Naive B cell (primary cell): ENCODE measurements at regions not wholly inside any gene's neighbourhood (a gene's known extent, or its start where the extent isn't known, plus 50 kb on each side); places are given as distances from the start of the nearest gene placed in this dataset.
"Not testable (repeated sequence)": the region's sequence is repeated elsewhere in the genome, so short reads cannot be mapped to it uniquely, and the experiment has no call there.

Source experiments
- ATAC-seq, 2 donors: fragments of 150-1000 bp; cut with Tn5 transposase; 2 replicates each; pipeline ENCODE4 v1.10.0; 2021; ENCODE audit warnings: low read depth in 2 of 2, mild to moderate bottlenecking in 2 of 2, moderate library complexity in 2 of 2
- DNase-seq: peaks from one replicate; pipeline ENCODE4 v3.0.0; 2022
- H3K27ac Mint-ChIP-seq, 6 donors: one replicate each; pipeline ENCODE4 v1.8.0; 2020 to 2022; ENCODE audit warnings: mild to moderate bottlenecking in 6 of 6, mixed read lengths in 6 of 6, moderate library complexity in 5 of 6, inconsistent platforms in 2 of 6
- H3K27me3 Mint-ChIP-seq, 3 donors: one replicate each; pipeline ENCODE4 v1.8.0; 2021 to 2022; ENCODE audit warnings: mixed read lengths in 3 of 3, mild to moderate bottlenecking in 1 of 3
- H3K36me3 Mint-ChIP-seq, 2 donors: one replicate each; pipeline ENCODE4 v1.8.0; 2020 to 2022; ENCODE audit warnings: mixed read lengths in 2 of 2, inconsistent platforms in 1 of 2, mild to moderate bottlenecking in 1 of 2
- H3K4me1 Mint-ChIP-seq, 3 donors: one replicate each; pipeline ENCODE4 v1.8.0; 2020 to 2022; ENCODE audit warnings: mixed read lengths in 3 of 3, inconsistent platforms in 1 of 3, mild to moderate bottlenecking in 1 of 3, moderate library complexity in 1 of 3
- H3K4me3 Mint-ChIP-seq, 8 donors: one replicate each; pipeline ENCODE4 v1.8.0; 2020 to 2022; ENCODE audit warnings: mild to moderate bottlenecking in 8 of 8, mixed read lengths in 8 of 8, moderate library complexity in 8 of 8, inconsistent platforms in 2 of 8
- H3K9me3 Mint-ChIP-seq, 7 donors: one replicate each; pipeline ENCODE4 v1.8.0; 2020 to 2022; ENCODE audit warnings: mixed read lengths in 7 of 7, mild to moderate bottlenecking in 5 of 7, inconsistent platforms in 2 of 7, moderate library complexity in 1 of 7

GRCh38 chr4:135411251-135411650 lies 1209.7 kb upstream of the PABPC4L start:
- ATAC-seq (no peak), DNase-seq (no peak)
- Mint-ChIP-seq H3K4me1 (no peaks in the 10 kb centered on the region), H3K4me3 (no peak overlapping the region), H3K9me3 (peaks cover 0 to 10% (median 7%) of the 10 kb centered on the region in 7 donors), H3K27ac (no peak overlapping the region), H3K36me3 (no peaks in the 10 kb centered on the region), H3K27me3 (no peaks in the 10 kb centered on the region)

DNA sequence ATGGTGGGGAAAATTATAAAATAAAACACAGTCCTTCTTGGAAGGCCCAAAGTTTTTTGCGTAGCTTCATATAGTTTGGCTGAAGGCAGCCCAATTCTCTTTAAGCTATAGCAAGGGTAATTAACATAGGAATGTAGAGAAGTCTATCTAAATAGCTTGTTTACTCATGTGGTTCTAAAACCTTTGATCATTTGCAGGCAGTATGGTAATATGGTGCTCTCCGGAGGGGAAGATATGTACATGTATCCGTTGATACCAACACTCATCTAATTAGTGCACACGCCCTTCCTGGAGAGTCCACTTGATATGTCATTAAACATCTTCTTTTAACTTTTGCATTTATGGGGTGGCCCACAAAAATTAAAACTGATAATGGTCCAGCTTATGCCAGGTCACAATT lies 1207.7 kb upstream of the PABPC4L start:
- not testable (repeated sequence) for H3K4me3 Mint-ChIP-seq, H3K36me3 Mint-ChIP-seq, ATAC-seq, H3K27me3 Mint-ChIP-seq, H3K4me1 Mint-ChIP-seq, H3K27ac Mint-ChIP-seq, DNase-seq
- peaks cover 6 to 14% (median 8%) of the 10 kb centered on the region in 7 donors for H3K9me3 Mint-ChIP-seq

DNA sequence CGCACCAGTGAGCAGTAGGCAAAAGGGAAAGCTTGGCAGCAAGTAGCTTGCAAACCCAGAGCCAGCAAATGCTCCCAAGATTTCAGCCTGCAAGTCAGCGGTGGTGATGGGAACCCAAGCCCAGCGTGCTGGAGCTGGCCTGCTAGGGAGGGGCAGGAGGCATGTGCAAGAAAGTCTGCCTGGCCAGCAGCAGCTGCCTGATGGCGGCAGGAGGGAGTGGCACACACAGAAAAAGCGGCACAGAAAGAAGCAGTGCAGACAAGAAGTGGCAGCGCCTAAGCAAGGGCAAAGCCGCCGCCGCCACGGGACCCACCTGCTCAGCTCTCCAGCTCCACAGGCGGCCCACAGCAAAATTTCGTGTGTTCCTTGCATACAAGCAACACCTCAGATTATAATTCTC lies 1206.5 kb upstream of the PABPC4L start:
- no peaks in the 10 kb centered on the region for H3K27me3 Mint-ChIP-seq
- no peak for ATAC-seq
- peaks cover 6 to 14% (median 8%) of the 10 kb centered on the region in 7 donors for H3K9me3 Mint-ChIP-seq
- no peak overlapping the region for H3K4me3 Mint-ChIP-seq
- no peaks in the 10 kb centered on the region for H3K36me3 Mint-ChIP-seq
- no peak for DNase-seq
- H3K27ac Mint-ChIP-seq = no peak overlapping the region
- H3K4me1 Mint-ChIP-seq = no peaks in the 10 kb centered on the region

DNA sequence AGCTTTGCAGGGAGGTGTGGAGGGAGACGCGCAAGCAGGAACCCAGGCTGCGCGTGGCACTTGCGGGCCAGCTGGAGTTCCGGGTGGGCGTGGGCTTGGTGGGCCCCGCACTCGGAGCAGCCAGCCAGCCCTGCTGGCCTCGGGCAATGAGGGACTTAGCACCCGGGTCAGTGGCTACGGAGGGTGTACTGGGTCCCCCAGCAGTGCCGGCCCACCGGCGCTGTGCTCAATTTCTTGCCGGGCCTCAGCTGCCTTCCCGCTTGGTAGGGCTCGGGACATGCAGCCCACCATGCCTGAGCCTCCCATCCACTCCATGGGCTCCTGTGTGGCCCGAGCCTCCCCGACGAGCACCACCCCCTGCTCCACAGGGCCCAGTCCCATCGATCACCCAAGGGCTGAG lies 1205.0 kb upstream of the PABPC4L start:
- not testable (repeated sequence) for DNase-seq, H3K36me3 Mint-ChIP-seq, ATAC-seq, H3K27me3 Mint-ChIP-seq, H3K4me1 Mint-ChIP-seq, H3K27ac Mint-ChIP-seq, H3K4me3 Mint-ChIP-seq
- peaks cover 4 to 14% (median 8%) of the 10 kb centered on the region in 7 donors for H3K9me3 Mint-ChIP-seq

- Mint-ChIP-seq H3K4me3 (no peak overlapping the region), H3K36me3 (no peaks in the 10 kb centered on the region), H3K27me3 (no peaks in the 10 kb centered on the region), H3K9me3 (peaks cover 0 to 8% (median 1%) of the 10 kb centered on the region in 7 donors), H3K4me1 (no peaks in the 10 kb centered on the region), H3K27ac (peak overlapping the region in 1 of 6 donors; percentile 15)
- ATAC-seq = no peak
- no peak for DNase-seq
Measured at GRCh38 chr4:135385830-135386581, 1184.4 kb upstream of the PABPC4L start.

- Mint-ChIP-seq H3K27ac (no peak overlapping the region), H3K4me3 (no peak overlapping the region), H3K27me3 (no peaks in the 10 kb centered on the region), H3K9me3 (peaks cover 0 to 13% (median 6%) of the 10 kb centered on the region in 7 donors), H3K36me3 (no peaks in the 10 kb centered on the region), H3K4me1 (no peaks in the 10 kb centered on the region)
- DNase-seq (no peak), ATAC-seq (no peak)
Measured at GRCh38 chr4:135383356-135384288, 1182.0 kb upstream of the PABPC4L start.

DNA sequence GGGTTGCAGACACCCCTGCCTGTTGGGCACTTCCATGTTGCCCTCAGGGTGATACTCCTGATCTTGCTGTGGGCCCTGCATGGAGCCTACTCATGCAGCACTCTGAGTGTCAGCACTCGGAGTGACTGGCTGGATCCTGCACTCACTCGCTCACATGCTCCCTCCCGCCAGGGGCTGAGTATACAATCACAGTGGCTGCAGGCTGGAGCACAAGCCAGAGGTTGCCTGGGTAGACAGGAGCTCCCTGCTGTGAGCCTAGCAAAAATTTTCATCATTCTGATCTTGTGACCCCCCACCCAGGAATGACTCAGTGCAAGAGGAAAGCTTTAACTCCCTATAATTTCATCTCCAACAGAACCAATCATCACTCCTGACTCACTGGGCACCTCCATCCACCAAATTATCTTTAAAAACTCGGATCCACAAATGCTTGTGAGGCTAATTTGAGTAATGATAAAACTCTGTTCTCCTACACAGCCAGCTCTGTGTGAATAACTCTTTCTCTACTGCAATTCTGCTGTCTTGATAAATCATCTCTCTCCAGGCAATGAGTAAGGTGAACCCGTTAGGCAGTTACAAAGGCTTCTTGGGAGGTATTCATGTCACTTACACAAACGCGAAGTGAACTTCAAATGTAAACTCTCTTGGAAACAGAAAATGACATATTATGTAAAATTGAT lies 1180.8 kb upstream of the PABPC4L start:
- H3K4me3 Mint-ChIP-seq = no peak overlapping the region
- H3K27me3 Mint-ChIP-seq = no peaks in the 10 kb centered on the region
- H3K27ac Mint-ChIP-seq = no peak overlapping the region
- DNase-seq (no peak), ATAC-seq (no peak)
- H3K4me1 Mint-ChIP-seq = no peaks in the 10 kb centered on the region
- peaks cover 0 to 17% (median 6%) of the 10 kb centered on the region in 7 donors for H3K9me3 Mint-ChIP-seq
- H3K36me3 Mint-ChIP-seq = no peaks in the 10 kb centered on the region

- H3K4me1 Mint-ChIP-seq = no peaks in the 10 kb centered on the region
- DNase-seq (no peak), ATAC-seq (no peak)
- H3K27me3 Mint-ChIP-seq = no peaks in the 10 kb centered on the region
- no peak overlapping the region for H3K27ac Mint-ChIP-seq
- no peaks in the 10 kb centered on the region for H3K36me3 Mint-ChIP-seq
- H3K4me3 Mint-ChIP-seq = no peak overlapping the region
- peaks cover 1 to 8% (median 7%) of the 10 kb centered on the region in 7 donors for H3K9me3 Mint-ChIP-seq
Measured at GRCh38 chr4:135372131-135372530, 1170.5 kb upstream of the PABPC4L start.

DNA sequence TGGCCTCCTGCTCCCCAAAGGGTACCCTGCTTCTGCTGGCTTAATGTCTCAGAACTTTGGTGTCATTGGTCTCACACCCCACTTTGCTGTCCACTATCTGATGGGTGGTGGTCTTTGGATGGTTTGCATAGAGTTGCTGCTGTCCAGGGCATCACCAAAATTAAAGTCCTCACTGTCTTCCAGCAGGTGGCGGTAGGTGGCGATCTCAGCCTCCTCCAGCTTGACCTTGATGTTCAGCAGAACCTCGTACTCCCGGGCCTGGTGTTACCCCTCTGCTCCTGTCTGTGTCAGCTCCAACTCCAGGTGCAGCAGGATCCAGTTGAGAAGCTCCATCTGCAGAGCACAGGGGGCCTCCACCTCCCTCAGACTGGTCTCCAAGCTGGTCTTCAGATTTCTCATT lies 1169.5 kb upstream of the PABPC4L start:
- H3K4me1 Mint-ChIP-seq = no peaks in the 10 kb centered on the region
- no peak overlapping the region for H3K27ac Mint-ChIP-seq
- H3K36me3 Mint-ChIP-seq = no peaks in the 10 kb centered on the region
- no peak overlapping the region for H3K4me3 Mint-ChIP-seq
- peaks cover 0 to 8% (median 3%) of the 10 kb centered on the region in 7 donors for H3K9me3 Mint-ChIP-seq
- ATAC-seq = no peak
- no peaks in the 10 kb centered on the region for H3K27me3 Mint-ChIP-seq
- no peak for DNase-seq

- no peak overlapping the region for H3K27ac Mint-ChIP-seq
- ATAC-seq = no peak
Measured at GRCh38 chr4:135368831-135369230, 1167.2 kb upstream of the PABPC4L start.

GRCh38 chr4:135365065-135365464 lies 1163.5 kb upstream of the PABPC4L start:
- Mint-ChIP-seq H3K27me3 (no peaks in the 10 kb centered on the region), H3K27ac (no peak overlapping the region), H3K4me1 (no peaks in the 10 kb centered on the region), H3K4me3 (no peak overlapping the region), H3K36me3 (no peaks in the 10 kb centered on the region), H3K9me3 (peaks cover 0 to 7% (median 0%) of the 10 kb centered on the region in 7 donors)
- ATAC-seq = no peak
- no peak for DNase-seq

More at GRCh38 chr4:135368831-135369230, 1167.2 kb upstream of the PABPC4L start:
- no peaks in the 10 kb centered on the region for H3K36me3 Mint-ChIP-seq
- no peaks in the 10 kb centered on the region for H3K4me1 Mint-ChIP-seq
- DNase-seq = no peak
- H3K4me3 Mint-ChIP-seq = no peak overlapping the region
- H3K27me3 Mint-ChIP-seq = no peaks in the 10 kb centered on the region
- peaks cover 0 to 10% (median 4%) of the 10 kb centered on the region in 7 donors for H3K9me3 Mint-ChIP-seq

- Mint-ChIP-seq H3K9me3 (peaks cover 0 to 4% (median 0%) of the 10 kb centered on the region in 7 donors), H3K27me3 (no peaks in the 10 kb centered on the region), H3K27ac (peak overlapping the region in 1 of 6 donors; percentile 35), H3K4me1 (no peaks in the 10 kb centered on the region), H3K36me3 (no peaks in the 10 kb centered on the region), H3K4me3 (no peak overlapping the region)
- DNase-seq = no peak
- no peak for ATAC-seq
Measured at GRCh38 chr4:135359128-135359527, 1157.5 kb upstream of the PABPC4L start.

- DNase-seq = no peak
- Mint-ChIP-seq H3K36me3 (no peaks in the 10 kb centered on the region), H3K27me3 (no peaks in the 10 kb centered on the region), H3K4me1 (no peaks in the 10 kb centered on the region), H3K4me3 (no peak overlapping the region), H3K9me3 (no peaks in the 10 kb centered on the region), H3K27ac (no peak overlapping the region)
- ATAC-seq = no peak
Measured at GRCh38 chr4:135357091-135357490, 1155.5 kb upstream of the PABPC4L start.
